IMR-90 (cell line): ENCODE measurements at regions not wholly inside any gene's neighbourhood (a gene's known extent, or its start where the extent isn't known, plus 50 kb on each side); places are given as distances from the start of the nearest gene placed in this dataset.

Source experiments
- CHD1 ChIP-seq: IDR thresholded peaks from 2 replicates; pipeline ENCODE4 v1.6.1; 2012; ENCODE audit warnings: low read depth, low read length, improper control_type of control experiment
- MAZ ChIP-seq: IDR thresholded peaks from 2 replicates; pipeline ENCODE4 v1.6.1; 2012; ENCODE audit warnings: low read depth, mild to moderate bottlenecking, low read length, improper control_type of control experiment, moderate library complexity, borderline replicate concordance
- NFE2L2 ChIP-seq: fragments of 150-350 bp; IDR thresholded peaks from 2 replicates; pipeline ENCODE4 v1.6.1; 2016; ENCODE audit warnings: low read depth, mild to moderate bottlenecking, low read length
- POLR2A ChIP-seq: IDR thresholded peaks from 2 replicates; pipeline ENCODE4 v1.6.1; 2012; ENCODE audit warnings: mild to moderate bottlenecking, low read depth, low read length
- TF ChIP-seq, protein P1 (sequence below): conservative IDR thresholded peaks from 2 replicates; pipeline ENCODE4 v1.5.1; 2012; ENCODE audit warnings: mild to moderate bottlenecking, low read depth, low read length, improper control_type of control experiment

DNA sequence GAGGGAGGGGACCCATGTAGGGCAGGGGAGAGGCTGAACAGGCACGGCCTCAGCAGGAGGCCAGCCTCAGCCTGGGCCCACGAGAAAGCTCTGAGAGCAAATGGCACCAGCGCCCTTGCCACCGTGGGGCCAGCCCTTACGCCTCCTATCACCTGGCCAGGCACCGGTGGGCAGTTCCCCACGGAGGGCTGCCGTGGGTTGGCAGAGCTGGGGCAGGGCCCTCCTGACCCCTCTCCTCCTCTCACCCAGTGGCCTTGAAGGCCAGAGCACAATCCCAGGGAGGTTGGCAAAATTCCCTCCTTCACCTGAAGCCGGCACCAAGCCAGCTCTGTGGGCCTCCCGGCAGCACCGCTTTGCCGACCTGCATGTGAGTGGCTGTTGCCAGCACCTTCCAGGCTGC is 53.1 kb upstream of the ENPP7 start:
- TF ChIP-seq, protein P1, sequence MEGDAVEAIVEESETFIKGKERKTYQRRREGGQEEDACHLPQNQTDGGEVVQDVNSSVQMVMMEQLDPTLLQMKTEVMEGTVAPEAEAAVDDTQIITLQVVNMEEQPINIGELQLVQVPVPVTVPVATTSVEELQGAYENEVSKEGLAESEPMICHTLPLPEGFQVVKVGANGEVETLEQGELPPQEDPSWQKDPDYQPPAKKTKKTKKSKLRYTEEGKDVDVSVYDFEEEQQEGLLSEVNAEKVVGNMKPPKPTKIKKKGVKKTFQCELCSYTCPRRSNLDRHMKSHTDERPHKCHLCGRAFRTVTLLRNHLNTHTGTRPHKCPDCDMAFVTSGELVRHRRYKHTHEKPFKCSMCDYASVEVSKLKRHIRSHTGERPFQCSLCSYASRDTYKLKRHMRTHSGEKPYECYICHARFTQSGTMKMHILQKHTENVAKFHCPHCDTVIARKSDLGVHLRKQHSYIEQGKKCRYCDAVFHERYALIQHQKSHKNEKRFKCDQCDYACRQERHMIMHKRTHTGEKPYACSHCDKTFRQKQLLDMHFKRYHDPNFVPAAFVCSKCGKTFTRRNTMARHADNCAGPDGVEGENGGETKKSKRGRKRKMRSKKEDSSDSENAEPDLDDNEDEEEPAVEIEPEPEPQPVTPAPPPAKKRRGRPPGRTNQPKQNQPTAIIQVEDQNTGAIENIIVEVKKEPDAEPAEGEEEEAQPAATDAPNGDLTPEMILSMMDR = no peak
- TF ChIP-seq MAZ (no peak), NFE2L2 (no peak), CHD1 (no peak), POLR2A (no peak)
